ENCODE measurements at regions not wholly inside any gene's neighbourhood (a gene's known extent, or its start where the extent isn't known, plus 50 kb on each side); places are given as distances from the start of the nearest gene placed in this dataset.

- Histone ChIP-seq H3K27ac (ENCODE audit: low read depth, low read length) (no peak overlapping the region), H3K4me3 (ENCODE audit: insufficient read depth, low read depth, low read length) (no peak overlapping the region), H3K27me3 (ENCODE audit: insufficient read depth, low read length) (no peaks in the 10 kb centered on the region), H2AFZ (ENCODE audit: low read depth, low read length) (no peak overlapping the region), H3K79me2 (ENCODE audit: insufficient read depth, low read length) (no peaks in the 10 kb centered on the region), H4K20me1 (ENCODE audit: insufficient read depth, low read length) (no peaks in the 10 kb centered on the region), H3K36me3 (ENCODE audit: insufficient read depth, low read length) (no peaks in the 10 kb centered on the region), H3K9ac (ENCODE audit: low read length) (no peak overlapping the region), H3K4me1 (ENCODE audit: insufficient read depth, low read length) (peaks cover 7% of the 10 kb centered on the region), H3K4me2 (ENCODE audit: low read length) (no peak overlapping the region), H3K9me3 (ENCODE audit: insufficient read depth, low read depth, low read length) (no peaks in the 10 kb centered on the region)
- no peak for FAIRE-seq
- DNase-seq (ENCODE audit: low read depth): no peak
- TF ChIP-seq EZH2 (IDR thresholded peaks at IDR 0.05; ENCODE audit: insufficient read depth, low read length) (no peak), CTCF (IDR thresholded peaks at IDR 0.05; ENCODE audit: insufficient read depth, low read depth, low read length) (no peak)
- Mint-ChIP-seq H3K27me3 (ENCODE audit: low read depth, unreplicated experiment) (no peaks in the 10 kb centered on the region), H3K4me1 (ENCODE audit: low read depth, unreplicated experiment) (peaks cover 28% of the 10 kb centered on the region), H3K9me3 (ENCODE audit: unreplicated experiment) (no peaks in the 10 kb centered on the region), H3K36me3 (ENCODE audit: low read depth, unreplicated experiment) (no peaks in the 10 kb centered on the region), H3K27ac (ENCODE audit: unreplicated experiment) (no peak overlapping the region), H3K4me3 (ENCODE audit: unreplicated experiment) (no peak overlapping the region)
Measured at GRCh38 chr6:12610862-12611261, 105.7 kb upstream of the PHACTR1 start.

- no peak overlapping the region for H3K4me3 ChIP-seq (ENCODE audit: insufficient read depth, low read depth, low read length)
- H2AFZ ChIP-seq (ENCODE audit: low read depth, low read length): no peak overlapping the region
- Mint-ChIP-seq H3K4me1 (ENCODE audit: low read depth, unreplicated experiment) (peaks cover 3% of the 10 kb centered on the region), H3K36me3 (ENCODE audit: low read depth, unreplicated experiment) (no peaks in the 10 kb centered on the region), H3K27ac (ENCODE audit: unreplicated experiment) (no peak overlapping the region), H3K9me3 (ENCODE audit: unreplicated experiment) (no peaks in the 10 kb centered on the region), H3K27me3 (ENCODE audit: low read depth, unreplicated experiment) (no peaks in the 10 kb centered on the region), H3K4me3 (ENCODE audit: unreplicated experiment) (no peak overlapping the region)
- no peaks in the 10 kb centered on the region for H3K9me3 ChIP-seq (ENCODE audit: insufficient read depth, low read depth, low read length)
- H3K27me3 ChIP-seq (ENCODE audit: insufficient read depth, low read length): peaks cover 2% of the 10 kb centered on the region
- H3K79me2 ChIP-seq (ENCODE audit: insufficient read depth, low read length): no peaks in the 10 kb centered on the region
- peaks cover 1% of the 10 kb centered on the region for H3K4me1 ChIP-seq (ENCODE audit: insufficient read depth, low read length)
- no peak for FAIRE-seq
- no peaks in the 10 kb centered on the region for H4K20me1 ChIP-seq (ENCODE audit: insufficient read depth, low read length)
- TF ChIP-seq CTCF (IDR thresholded peaks at IDR 0.05; ENCODE audit: insufficient read depth, low read depth, low read length) (no peak), EZH2 (IDR thresholded peaks at IDR 0.05; ENCODE audit: insufficient read depth, low read length) (no peak)
- no peak for DNase-seq (ENCODE audit: low read depth)
- H3K9ac ChIP-seq (ENCODE audit: low read length): no peak overlapping the region
- no peaks in the 10 kb centered on the region for H3K36me3 ChIP-seq (ENCODE audit: insufficient read depth, low read length)
- no peak overlapping the region for H3K27ac ChIP-seq (ENCODE audit: low read depth, low read length)
- H3K4me2 ChIP-seq (ENCODE audit: low read length): no peak overlapping the region
Measured at GRCh38 chr6:12613811-12614210, 102.8 kb upstream of the PHACTR1 start.

GRCh38 chr6:12614456-12614855, 102.1 kb upstream of the PHACTR1 start:
- Histone ChIP-seq H3K27ac (ENCODE audit: low read depth, low read length) (no peak overlapping the region), H3K9me3 (ENCODE audit: insufficient read depth, low read depth, low read length) (no peaks in the 10 kb centered on the region), H2AFZ (ENCODE audit: low read depth, low read length) (no peak overlapping the region), H3K9ac (ENCODE audit: low read length) (no peak overlapping the region), H3K4me2 (ENCODE audit: low read length) (no peak overlapping the region), H3K27me3 (ENCODE audit: insufficient read depth, low read length) (peaks cover 2% of the 10 kb centered on the region), H3K4me3 (ENCODE audit: insufficient read depth, low read depth, low read length) (no peak overlapping the region), H3K36me3 (ENCODE audit: insufficient read depth, low read length) (no peaks in the 10 kb centered on the region), H3K4me1 (ENCODE audit: insufficient read depth, low read length) (no peaks in the 10 kb centered on the region), H4K20me1 (ENCODE audit: insufficient read depth, low read length) (no peaks in the 10 kb centered on the region), H3K79me2 (ENCODE audit: insufficient read depth, low read length) (no peaks in the 10 kb centered on the region)
- peaks cover under 1% of the 10 kb centered on the region for H3K4me1 Mint-ChIP-seq (ENCODE audit: low read depth, unreplicated experiment)
- TF ChIP-seq EZH2 (IDR thresholded peaks at IDR 0.05; ENCODE audit: insufficient read depth, low read length): no peak
- H3K36me3 Mint-ChIP-seq (ENCODE audit: low read depth, unreplicated experiment): no peaks in the 10 kb centered on the region
- no peak overlapping the region for H3K27ac Mint-ChIP-seq (ENCODE audit: unreplicated experiment)
- no peaks in the 10 kb centered on the region for H3K9me3 Mint-ChIP-seq (ENCODE audit: unreplicated experiment)
- FAIRE-seq (no peak), DNase-seq (ENCODE audit: low read depth) (peak; percentile 25)
- no peak overlapping the region for H3K4me3 Mint-ChIP-seq (ENCODE audit: unreplicated experiment)
- no peaks in the 10 kb centered on the region for H3K27me3 Mint-ChIP-seq (ENCODE audit: low read depth, unreplicated experiment)

Data from astrocyte (in vitro differentiated cells and primary cell).